ENCODE measurements at regions not wholly inside any gene's neighbourhood (a gene's known extent, or its start where the extent isn't known, plus 50 kb on each side); places are given as distances from the start of the nearest gene placed in this dataset.

GRCh38 chr18:55863391-55863706, 275.4 kb upstream of the TCF4 start:
- TF ChIP-seq, protein P1, sequence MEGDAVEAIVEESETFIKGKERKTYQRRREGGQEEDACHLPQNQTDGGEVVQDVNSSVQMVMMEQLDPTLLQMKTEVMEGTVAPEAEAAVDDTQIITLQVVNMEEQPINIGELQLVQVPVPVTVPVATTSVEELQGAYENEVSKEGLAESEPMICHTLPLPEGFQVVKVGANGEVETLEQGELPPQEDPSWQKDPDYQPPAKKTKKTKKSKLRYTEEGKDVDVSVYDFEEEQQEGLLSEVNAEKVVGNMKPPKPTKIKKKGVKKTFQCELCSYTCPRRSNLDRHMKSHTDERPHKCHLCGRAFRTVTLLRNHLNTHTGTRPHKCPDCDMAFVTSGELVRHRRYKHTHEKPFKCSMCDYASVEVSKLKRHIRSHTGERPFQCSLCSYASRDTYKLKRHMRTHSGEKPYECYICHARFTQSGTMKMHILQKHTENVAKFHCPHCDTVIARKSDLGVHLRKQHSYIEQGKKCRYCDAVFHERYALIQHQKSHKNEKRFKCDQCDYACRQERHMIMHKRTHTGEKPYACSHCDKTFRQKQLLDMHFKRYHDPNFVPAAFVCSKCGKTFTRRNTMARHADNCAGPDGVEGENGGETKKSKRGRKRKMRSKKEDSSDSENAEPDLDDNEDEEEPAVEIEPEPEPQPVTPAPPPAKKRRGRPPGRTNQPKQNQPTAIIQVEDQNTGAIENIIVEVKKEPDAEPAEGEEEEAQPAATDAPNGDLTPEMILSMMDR (IDR thresholded peaks at IDR 0.05): no peak
- TF ChIP-seq POLR2AphosphoS5 (IDR thresholded peaks at IDR 0.05): no peak
- no peak for TF ChIP-seq POLR2A (IDR thresholded peaks at IDR 0.05; ENCODE audit: low read depth)
- TF ChIP-seq EP300 (IDR thresholded peaks at IDR 0.05): no peak
